ENCODE measurements at regions not wholly inside any gene's neighbourhood (a gene's known extent, or its start where the extent isn't known, plus 50 kb on each side); places are given as distances from the start of the nearest gene placed in this dataset.
A peak's percentile ranks its signal among the peaks of the same experiment; 100 is the strongest.

- Mint-ChIP-seq H3K27ac (no peak overlapping the region), H3K27me3 (ENCODE audit: insufficient read depth, low read depth, poor library complexity) (no peaks in the 10 kb centered on the region), H3K4me1 (peaks cover 56% of the 10 kb centered on the region), H3K36me3 (ENCODE audit: low read depth) (no peaks in the 10 kb centered on the region), H3K4me3 (no peak overlapping the region), H3K9me3 (no peaks in the 10 kb centered on the region)
- Histone ChIP-seq H3K79me2 (replicated peaks; ENCODE audit: insufficient read depth) (no peaks in the 10 kb centered on the region), H3F3A (replicated peaks; ENCODE audit: low read depth) (no peaks in the 10 kb centered on the region), H3K9me2 (ENCODE audit: insufficient read depth) (no peaks in the 10 kb centered on the region), H3K36me3 (ENCODE audit: insufficient read depth) (no peaks in the 10 kb centered on the region), H4K20me1 (replicated peaks; ENCODE audit: insufficient read depth) (no peaks in the 10 kb centered on the region), H3K27me3 (ENCODE audit: insufficient read depth) (no peaks in the 10 kb centered on the region), H3K4me3 (no peak overlapping the region), H2AFZ (no peak overlapping the region), H3K27ac (ENCODE audit: low read depth) (no peak overlapping the region), H3K4me1 (ENCODE audit: insufficient read depth) (peaks cover 43% of the 10 kb centered on the region), H3K4me2 (peak overlapping the region; percentile 45; the same call in 1 of the 2 replicates)
- TF ChIP-seq, protein P1, sequence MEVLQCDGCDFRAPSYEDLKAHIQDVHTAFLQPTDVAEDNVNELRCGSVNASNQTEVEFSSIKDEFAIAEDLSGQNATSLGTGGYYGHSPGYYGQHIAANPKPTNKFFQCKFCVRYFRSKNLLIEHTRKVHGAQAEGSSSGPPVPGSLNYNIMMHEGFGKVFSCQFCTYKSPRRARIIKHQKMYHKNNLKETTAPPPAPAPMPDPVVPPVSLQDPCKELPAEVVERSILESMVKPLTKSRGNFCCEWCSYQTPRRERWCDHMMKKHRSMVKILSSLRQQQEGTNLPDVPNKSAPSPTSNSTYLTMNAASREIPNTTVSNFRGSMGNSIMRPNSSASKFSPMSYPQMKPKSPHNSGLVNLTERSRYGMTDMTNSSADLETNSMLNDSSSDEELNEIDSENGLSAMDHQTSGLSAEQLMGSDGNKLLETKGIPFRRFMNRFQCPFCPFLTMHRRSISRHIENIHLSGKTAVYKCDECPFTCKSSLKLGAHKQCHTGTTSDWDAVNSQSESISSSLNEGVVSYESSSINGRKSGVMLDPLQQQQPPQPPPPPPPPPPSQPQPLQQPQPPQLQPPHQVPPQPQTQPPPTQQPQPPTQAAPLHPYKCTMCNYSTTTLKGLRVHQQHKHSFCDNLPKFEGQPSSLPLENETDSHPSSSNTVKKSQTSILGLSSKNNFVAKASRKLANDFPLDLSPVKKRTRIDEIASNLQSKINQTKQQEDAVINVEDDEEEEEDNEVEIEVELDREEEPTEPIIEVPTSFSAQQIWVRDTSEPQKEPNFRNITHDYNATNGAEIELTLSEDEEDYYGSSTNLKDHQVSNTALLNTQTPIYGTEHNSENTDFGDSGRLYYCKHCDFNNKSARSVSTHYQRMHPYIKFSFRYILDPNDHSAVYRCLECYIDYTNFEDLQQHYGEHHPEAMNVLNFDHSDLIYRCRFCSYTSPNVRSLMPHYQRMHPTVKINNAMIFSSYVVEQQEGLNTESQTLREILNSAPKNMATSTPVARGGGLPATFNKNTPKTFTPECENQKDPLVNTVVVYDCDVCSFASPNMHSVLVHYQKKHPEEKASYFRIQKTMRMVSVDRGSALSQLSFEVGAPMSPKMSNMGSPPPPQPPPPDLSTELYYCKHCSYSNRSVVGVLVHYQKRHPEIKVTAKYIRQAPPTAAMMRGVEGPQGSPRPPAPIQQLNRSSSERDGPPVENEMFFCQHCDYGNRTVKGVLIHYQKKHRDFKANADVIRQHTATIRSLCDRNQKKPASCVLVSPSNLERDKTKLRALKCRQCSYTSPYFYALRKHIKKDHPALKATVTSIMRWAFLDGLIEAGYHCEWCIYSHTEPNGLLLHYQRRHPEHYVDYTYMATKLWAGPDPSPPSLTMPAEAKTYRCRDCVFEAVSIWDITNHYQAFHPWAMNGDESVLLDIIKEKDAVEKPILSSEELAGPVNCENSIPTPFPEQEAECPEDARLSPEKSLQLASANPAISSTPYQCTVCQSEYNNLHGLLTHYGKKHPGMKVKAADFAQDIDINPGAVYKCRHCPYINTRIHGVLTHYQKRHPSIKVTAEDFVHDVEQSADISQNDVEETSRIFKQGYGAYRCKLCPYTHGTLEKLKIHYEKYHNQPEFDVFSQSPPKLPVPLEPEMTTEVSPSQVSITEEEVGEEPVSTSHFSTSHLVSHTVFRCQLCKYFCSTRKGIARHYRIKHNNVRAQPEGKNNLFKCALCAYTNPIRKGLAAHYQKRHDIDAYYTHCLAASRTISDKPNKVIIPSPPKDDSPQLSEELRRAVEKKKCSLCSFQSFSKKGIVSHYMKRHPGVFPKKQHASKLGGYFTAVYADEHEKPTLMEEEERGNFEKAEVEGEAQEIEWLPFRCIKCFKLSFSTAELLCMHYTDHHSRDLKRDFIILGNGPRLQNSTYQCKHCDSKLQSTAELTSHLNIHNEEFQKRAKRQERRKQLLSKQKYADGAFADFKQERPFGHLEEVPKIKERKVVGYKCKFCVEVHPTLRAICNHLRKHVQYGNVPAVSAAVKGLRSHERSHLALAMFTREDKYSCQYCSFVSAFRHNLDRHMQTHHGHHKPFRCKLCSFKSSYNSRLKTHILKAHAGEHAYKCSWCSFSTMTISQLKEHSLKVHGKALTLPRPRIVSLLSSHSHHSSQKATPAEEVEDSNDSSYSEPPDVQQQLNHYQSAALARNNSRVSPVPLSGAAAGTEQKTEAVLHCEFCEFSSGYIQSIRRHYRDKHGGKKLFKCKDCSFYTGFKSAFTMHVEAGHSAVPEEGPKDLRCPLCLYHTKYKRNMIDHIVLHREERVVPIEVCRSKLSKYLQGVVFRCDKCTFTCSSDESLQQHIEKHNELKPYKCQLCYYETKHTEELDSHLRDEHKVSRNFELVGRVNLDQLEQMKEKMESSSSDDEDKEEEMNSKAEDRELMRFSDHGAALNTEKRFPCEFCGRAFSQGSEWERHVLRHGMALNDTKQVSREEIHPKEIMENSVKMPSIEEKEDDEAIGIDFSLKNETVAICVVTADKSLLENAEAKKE (CRISPR knock-in tag; IDR thresholded peaks at IDR 0.05) = no peak
- TF ChIP-seq CREB1 (CRISPR knock-in tag; IDR thresholded peaks at IDR 0.05; ENCODE audit: low read depth) (no peak), JUNB (IDR thresholded peaks at IDR 0.05; ENCODE audit: unreplicated experiment) (no peak), REST (IDR thresholded peaks at IDR 0.05; ENCODE audit: unreplicated experiment) (no peak), ZNF114 (CRISPR knock-in tag; IDR thresholded peaks at IDR 0.05) (no peak), EZH2phosphoT487 (IDR thresholded peaks at IDR 0.05; ENCODE audit: unreplicated experiment) (no peak), CTCF (conservative IDR thresholded peaks at IDR 0.05; ENCODE audit: low read depth in 2 of 2) (no peak), STAT1 (IDR thresholded peaks at IDR 0.05; ENCODE audit: unreplicated experiment) (no peak), NANOG (IDR thresholded peaks at IDR 0.05; ENCODE audit: borderline replicate concordance) (no peak), ZNF331 (CRISPR knock-in tag; IDR thresholded peaks at IDR 0.05; ENCODE audit: low read depth) (no peak), EZH2 (IDR thresholded peaks at IDR 0.05; ENCODE audit: low read depth, unreplicated experiment) (no peak), POLR2AphosphoS5 (IDR thresholded peaks at IDR 0.05; ENCODE audit: low read depth) (no peak)
- TF ChIP-seq, protein P2, sequence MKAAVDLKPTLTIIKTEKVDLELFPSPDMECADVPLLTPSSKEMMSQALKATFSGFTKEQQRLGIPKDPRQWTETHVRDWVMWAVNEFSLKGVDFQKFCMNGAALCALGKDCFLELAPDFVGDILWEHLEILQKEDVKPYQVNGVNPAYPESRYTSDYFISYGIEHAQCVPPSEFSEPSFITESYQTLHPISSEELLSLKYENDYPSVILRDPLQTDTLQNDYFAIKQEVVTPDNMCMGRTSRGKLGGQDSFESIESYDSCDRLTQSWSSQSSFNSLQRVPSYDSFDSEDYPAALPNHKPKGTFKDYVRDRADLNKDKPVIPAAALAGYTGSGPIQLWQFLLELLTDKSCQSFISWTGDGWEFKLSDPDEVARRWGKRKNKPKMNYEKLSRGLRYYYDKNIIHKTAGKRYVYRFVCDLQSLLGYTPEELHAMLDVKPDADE (IDR thresholded peaks at IDR 0.05) = no peak
- no peak for ATAC-seq
- no peak for DNase-seq (ENCODE audit: low spot score)
These were observed 102.7 kb upstream of the EFNA5 start for GRCh38 chr5:107773479-107773878.
